IMR-90 (cell line): ENCODE measurements at regions not wholly inside any gene's neighbourhood (a gene's known extent, or its start where the extent isn't known, plus 50 kb on each side); places are given as distances from the start of the nearest gene placed in this dataset.

Source experiments
- ATAC-seq: fragments of 200-7000 bp; cut with Tn5 transposase; 2 replicates; pipeline ENCODE4 v1.9.1; 2020; ENCODE audit warnings: low read depth, mild to moderate bottlenecking, moderate library complexity
- BruUV-seq: library from RNA; stranded (reverse); fragments of 400-500 nt; replicated peaks from 2 replicates; lab custom pipeline; 2021; lab: Mats Ljungman, UMichigan
- CTCF ChIA-PET: fragments of 300-600 bp; formaldehyde crosslinking; extraction: SDS; loops from one replicate; lab custom pipeline; 2021; ENCODE audit warnings: antibody characterized with exemption; lab: Yijun Ruan, JAX
- POLR2A ChIA-PET: fragments of 300-600 bp; sonication (Branson Sonifier 250); formaldehyde crosslinking; loops from one replicate; lab custom pipeline; 2022; ENCODE audit warnings: antibody characterized with exemption; ENCODE audit not compliant: unreplicated experiment; lab: Charles Lee
- DNase-seq: peaks from one replicate; pipeline ENCODE4 v3.0.0; 2013
- H2AFZ ChIP-seq: replicated peaks from 2 replicates; pipeline ENCODE3; 2013; ENCODE audit warnings: low read length, mild to moderate bottlenecking; ENCODE audit not compliant: poor library complexity
- H2AK5ac ChIP-seq: 2 replicates; pipeline ENCODE4 v1.6.1; 2013; ENCODE audit warnings: low read depth, low read length, inconsistent platforms
- H2AK9ac ChIP-seq: replicated peaks from 2 replicates; pipeline ENCODE3; 2013; ENCODE audit warnings: mild to moderate bottlenecking, low read depth, low read length, moderate library complexity; ENCODE audit not compliant: poor library complexity
- H2BK120ac ChIP-seq: 2 replicates; pipeline ENCODE4 v1.6.1; 2013; ENCODE audit warnings: low read depth, low read length, inconsistent platforms
- H2BK15ac ChIP-seq: 3 replicates; pipeline ENCODE4 v1.6.1; 2013; ENCODE audit warnings: low read depth, low read length, inconsistent platforms
- H2BK20ac ChIP-seq: 2 replicates; pipeline ENCODE4 v1.6.1; 2013; ENCODE audit warnings: low read depth, mild to moderate bottlenecking, inconsistent platforms, low read length, moderate library complexity
- H2BK5ac ChIP-seq: 2 replicates; pipeline ENCODE4 v1.6.1; 2013; ENCODE audit warnings: mild to moderate bottlenecking, low read depth, low read length, inconsistent platforms; ENCODE audit not compliant: poor library complexity, severe bottlenecking
- H3K14ac ChIP-seq: replicated peaks from 2 replicates; pipeline ENCODE4 v1.6.1; 2013; ENCODE audit warnings: low read depth, low read length, inconsistent platforms
- H3K18ac ChIP-seq: 2 replicates; pipeline ENCODE4 v1.6.1; 2013; ENCODE audit warnings: low read depth, low read length, control low read depth
- H3K23ac ChIP-seq: 2 replicates; pipeline ENCODE4 v1.6.1; 2013; ENCODE audit warnings: low read depth, low read length, inconsistent platforms
- H3K27ac ChIP-seq: 2 replicates; pipeline ENCODE4 v1.5.1; 2013; ENCODE audit warnings: mild to moderate bottlenecking, control low read depth, low read length; ENCODE audit not compliant: insufficient read depth
- H3K27me3 ChIP-seq: 2 replicates; pipeline ENCODE4 v1.6.1; 2013; ENCODE audit warnings: low read length; ENCODE audit not compliant: control insufficient read depth, insufficient read depth
- H3K36me3 ChIP-seq: 2 replicates; pipeline ENCODE4 v1.6.1; 2013; ENCODE audit warnings: low read length, mixed read lengths; ENCODE audit not compliant: control insufficient read depth, insufficient read depth
- H3K4ac ChIP-seq: 2 replicates; pipeline ENCODE4 v1.6.1; 2013; ENCODE audit warnings: low read depth, low read length, inconsistent platforms
- H3K4me1 ChIP-seq: 2 replicates; pipeline ENCODE4 v1.6.1; 2013; ENCODE audit warnings: low read length, mixed read lengths; ENCODE audit not compliant: control insufficient read depth, insufficient read depth
- H3K4me2 ChIP-seq: 2 replicates; pipeline ENCODE4 v1.6.1; 2013; ENCODE audit warnings: low read depth, mild to moderate bottlenecking, control low read depth, low read length, moderate library complexity
- H3K4me3 ChIP-seq: 2 replicates; pipeline ENCODE4 v1.5.1; 2013; ENCODE audit warnings: low read depth, mild to moderate bottlenecking, control low read depth, low read length, moderate library complexity; ENCODE audit not compliant: insufficient read depth
- H3K56ac ChIP-seq: 2 replicates; pipeline ENCODE4 v1.6.1; 2013; ENCODE audit warnings: low read length, inconsistent platforms; ENCODE audit not compliant: insufficient read depth; ENCODE audit errors: extremely low read depth
- H3K79me1 ChIP-seq, 2 experiments: 2 replicates each; pipeline ENCODE4 v1.6.1; 2013; ENCODE audit warnings: low read length in 2 of 2, inconsistent platforms in 1 of 2, low read depth in 1 of 2
- H3K9ac ChIP-seq: 2 replicates; pipeline ENCODE4 v1.6.1; 2013; ENCODE audit warnings: low read depth, low read length, control low read depth
- H3K9me1 ChIP-seq: 2 replicates; pipeline ENCODE4 v1.6.1; 2013; ENCODE audit warnings: low read length, inconsistent platforms; ENCODE audit not compliant: insufficient read depth
- H3K9me3 ChIP-seq: 2 replicates; pipeline ENCODE4 v1.6.1; 2013; ENCODE audit warnings: low read length; ENCODE audit not compliant: control insufficient read depth, insufficient read depth
- H4K20me1 ChIP-seq: 2 replicates; pipeline ENCODE4 v1.6.1; 2013; ENCODE audit warnings: low read length, inconsistent platforms; ENCODE audit not compliant: insufficient read depth
- H4K5ac ChIP-seq: 2 replicates; pipeline ENCODE4 v1.6.1; 2013; ENCODE audit warnings: mild to moderate bottlenecking, low read depth, low read length, control low read depth
- H4K8ac ChIP-seq, 2 experiments: 2 replicates each; pipeline ENCODE4 v1.6.1; 2013; ENCODE audit warnings: low read depth in 2 of 2, low read length in 2 of 2, control low read depth in 1 of 2, inconsistent platforms in 1 of 2
- H4K91ac ChIP-seq: 2 replicates; pipeline ENCODE4 v1.6.1; 2013; ENCODE audit warnings: low read depth, low read length, inconsistent platforms; ENCODE audit not compliant: insufficient read depth
- BHLHE40 ChIP-seq: fragments of 150-350 bp; IDR thresholded peaks from 2 replicates; pipeline ENCODE4 v1.6.1; 2016; ENCODE audit warnings: mild to moderate bottlenecking, low read depth, low read length
- CEBPB ChIP-seq: IDR thresholded peaks from 2 replicates; pipeline ENCODE4 v1.6.1; 2012; ENCODE audit warnings: low read depth, low read length, improper control_type of control experiment
- CHD1 ChIP-seq: IDR thresholded peaks from 2 replicates; pipeline ENCODE4 v1.6.1; 2012; ENCODE audit warnings: low read depth, low read length, improper control_type of control experiment
- ELK1 ChIP-seq: fragments of 150-350 bp; IDR thresholded peaks from 2 replicates; pipeline ENCODE4 v1.6.1; 2016; ENCODE audit warnings: low read depth, mild to moderate bottlenecking, low read length, moderate library complexity, borderline replicate concordance
- FOS ChIP-seq: fragments of 150-350 bp; IDR thresholded peaks from 2 replicates; pipeline ENCODE4 v1.6.1; 2016; ENCODE audit warnings: low read depth, low read length
- MAFK ChIP-seq: IDR thresholded peaks from 2 replicates; pipeline ENCODE4 v1.6.1; 2012; ENCODE audit warnings: low read depth, low read length, improper control_type of control experiment
- MAZ ChIP-seq: IDR thresholded peaks from 2 replicates; pipeline ENCODE4 v1.6.1; 2012; ENCODE audit warnings: low read depth, mild to moderate bottlenecking, low read length, improper control_type of control experiment, moderate library complexity, borderline replicate concordance
- MXI1 ChIP-seq: IDR thresholded peaks from 2 replicates; pipeline ENCODE4 v1.6.1; 2012; ENCODE audit warnings: low read depth, mild to moderate bottlenecking, low read length, moderate library complexity, borderline replicate concordance
- NFE2L2 ChIP-seq: fragments of 150-350 bp; IDR thresholded peaks from 2 replicates; pipeline ENCODE4 v1.6.1; 2016; ENCODE audit warnings: low read depth, mild to moderate bottlenecking, low read length
- POLR2A ChIP-seq: IDR thresholded peaks from 2 replicates; pipeline ENCODE4 v1.6.1; 2012; ENCODE audit warnings: mild to moderate bottlenecking, low read depth, low read length
- RAD21 ChIP-seq: IDR thresholded peaks from 2 replicates; pipeline ENCODE4 v1.6.1; 2012; ENCODE audit warnings: low read length, improper control_type of control experiment
- RCOR1 ChIP-seq: IDR thresholded peaks from 2 replicates; pipeline ENCODE4 v1.6.1; 2012; ENCODE audit warnings: mild to moderate bottlenecking, low read length, improper control_type of control experiment; ENCODE audit not compliant: insufficient replicate concordance
- RFX5 ChIP-seq: IDR thresholded peaks from 2 replicates; pipeline ENCODE4 v1.8.0; 2012; ENCODE audit warnings: low read depth, mild to moderate bottlenecking, low read length, moderate library complexity
- SMC3 ChIP-seq: fragments of 150-350 bp; IDR thresholded peaks from 2 replicates; pipeline ENCODE4 v1.6.1; 2016; ENCODE audit warnings: low read depth, mild to moderate bottlenecking, antibody characterized with exemption, low read length, moderate library complexity
- USF2 ChIP-seq: fragments of 150-350 bp; IDR thresholded peaks from 2 replicates; pipeline ENCODE4 v1.6.1; 2017; ENCODE audit warnings: mild to moderate bottlenecking, antibody characterized with exemption, low read length, low read depth
- WGBS, 2 experiments: methylation state at CpG; one replicate each; pipeline versions ENCODE4 v1.1.5 to v1.1.7; 2013; ENCODE audit warnings: missing lambda C conversion rate in 2 of 2; ENCODE audit not compliant: insufficient read length in 1 of 2; ENCODE audit errors: extremely low coverage in 2 of 2; 5-methylcytosine and 5-hydroxymethylcytosine counted together
- dilution Hi-C: fragments of 300-500 bp; cut with HindIII; formaldehyde crosslinking; loops from one replicate; pipeline ENCODE4 v1.14.3; 2018; ENCODE audit warnings: low sequenced_read_pairs; ENCODE audit not compliant: unreplicated experiment
- in situ Hi-C: fragments of 300-500 bp; cut with MboI; formaldehyde crosslinking; loops from 3 replicates; pipeline ENCODE4 v1.14.3; 2019; ENCODE audit warnings: low sequenced_read_pairs, inconsistent platforms, mixed read lengths
- intact Hi-C: fragments of 100-400 bp; cut with micrococcal nuclease; formaldehyde crosslinking; loops from 2 replicates; pipeline ENCODE4 v1.10.0; 2022
- TF ChIP-seq, protein P1 (sequence below): conservative IDR thresholded peaks from 2 replicates; pipeline ENCODE4 v1.5.1; 2012; ENCODE audit warnings: mild to moderate bottlenecking, low read depth, low read length, improper control_type of control experiment

DNA sequence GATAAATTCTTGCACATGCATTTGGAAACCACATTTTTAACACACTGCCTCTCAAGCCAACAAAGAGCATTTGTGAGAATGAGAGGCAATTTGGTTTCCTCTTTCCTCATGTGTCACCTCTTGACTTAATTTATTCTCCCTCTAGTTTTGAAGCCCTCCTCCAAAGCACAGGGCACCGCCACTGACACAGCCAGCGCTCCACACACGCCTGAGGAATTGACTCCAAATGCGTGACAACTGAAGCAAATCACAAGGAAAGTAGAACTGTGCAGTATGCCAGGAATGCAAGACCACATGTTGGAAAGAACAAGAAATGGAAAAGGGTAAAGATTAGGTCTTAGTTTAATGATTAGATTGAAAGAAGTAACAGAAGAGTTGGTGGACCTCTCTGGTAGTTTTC, 173.3 kb downstream of the LSM5 start:
- Histone ChIP-seq H2BK15ac (no peak overlapping the region), H3K9me1 (no peaks in the 10 kb centered on the region), H2BK120ac (no peak overlapping the region), H3K9ac (no peak overlapping the region), H4K8ac (no peak overlapping the region), H2BK5ac (no peak overlapping the region), H2AK9ac (no peak overlapping the region), H2BK20ac (no peak overlapping the region), H3K27me3 (peaks cover 8% of the 10 kb centered on the region), H3K23ac (no peak overlapping the region), H3K56ac (no peak overlapping the region), H3K18ac (no peak overlapping the region), H3K4me3 (no peak overlapping the region), H3K79me1 (no peaks in the 10 kb centered on the region), H4K5ac (no peak overlapping the region), H3K14ac (no peak overlapping the region), H2AFZ (no peak overlapping the region), H3K36me3 (no peaks in the 10 kb centered on the region), H4K91ac (no peak overlapping the region), H3K4ac (no peak overlapping the region), H4K20me1 (no peaks in the 10 kb centered on the region), H3K4me2 (no peak overlapping the region), H2AK5ac (no peak overlapping the region), H3K27ac (no peak overlapping the region), H3K9me3 (no peaks in the 10 kb centered on the region), H3K4me1 (no peaks in the 10 kb centered on the region)
- TF ChIP-seq RAD21: no peak
- TF ChIP-seq, protein P1, sequence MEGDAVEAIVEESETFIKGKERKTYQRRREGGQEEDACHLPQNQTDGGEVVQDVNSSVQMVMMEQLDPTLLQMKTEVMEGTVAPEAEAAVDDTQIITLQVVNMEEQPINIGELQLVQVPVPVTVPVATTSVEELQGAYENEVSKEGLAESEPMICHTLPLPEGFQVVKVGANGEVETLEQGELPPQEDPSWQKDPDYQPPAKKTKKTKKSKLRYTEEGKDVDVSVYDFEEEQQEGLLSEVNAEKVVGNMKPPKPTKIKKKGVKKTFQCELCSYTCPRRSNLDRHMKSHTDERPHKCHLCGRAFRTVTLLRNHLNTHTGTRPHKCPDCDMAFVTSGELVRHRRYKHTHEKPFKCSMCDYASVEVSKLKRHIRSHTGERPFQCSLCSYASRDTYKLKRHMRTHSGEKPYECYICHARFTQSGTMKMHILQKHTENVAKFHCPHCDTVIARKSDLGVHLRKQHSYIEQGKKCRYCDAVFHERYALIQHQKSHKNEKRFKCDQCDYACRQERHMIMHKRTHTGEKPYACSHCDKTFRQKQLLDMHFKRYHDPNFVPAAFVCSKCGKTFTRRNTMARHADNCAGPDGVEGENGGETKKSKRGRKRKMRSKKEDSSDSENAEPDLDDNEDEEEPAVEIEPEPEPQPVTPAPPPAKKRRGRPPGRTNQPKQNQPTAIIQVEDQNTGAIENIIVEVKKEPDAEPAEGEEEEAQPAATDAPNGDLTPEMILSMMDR: no peak
- no peak for TF ChIP-seq SMC3
- TF ChIP-seq POLR2A: no peak
- TF ChIP-seq USF2: no peak
- TF ChIP-seq BHLHE40: no peak
- TF ChIP-seq CHD1: no peak
- TF ChIP-seq FOS: no peak
- no peak for TF ChIP-seq MAFK
- TF ChIP-seq ELK1: no peak
- TF ChIP-seq MAZ: no peak
- TF ChIP-seq NFE2L2: no peak
- no peak for TF ChIP-seq MXI1
- TF ChIP-seq RFX5: no peak
- no peak for TF ChIP-seq RCOR1
- no peak for TF ChIP-seq CEBPB
- dilution Hi-C loops: no loop called here
- no peak for DNase-seq
- BruUV-seq: no TSS peak
- 80% methylated on average over 1 of the region's 4 CpGs; no CpG with 5 or more reads in 1 of the 2 experiments for WGBS, 2 experiments
- POLR2A ChIA-PET: no interaction called here
- intact Hi-C loops: no loop called here
- CTCF ChIA-PET: no interaction called here
- no peak for ATAC-seq
- in situ Hi-C loops: no loop called here
